HG03342 (cell line): ENCODE measurements at regions not wholly inside any gene's neighbourhood (a gene's known extent, or its start where the extent isn't known, plus 50 kb on each side); places are given as distances from the start of the nearest gene placed in this dataset.
"Not testable (repeated sequence)": the region's sequence is repeated elsewhere in the genome, so short reads cannot be mapped to it uniquely, and the experiment has no call there.

Source experiments
- ATAC-seq: cut with Tn5 transposase; IDR thresholded peaks from one replicate; pipeline ENCODE4 v1.9.1; 2021; ENCODE audit warnings: mild to moderate bottlenecking, moderate library complexity; ENCODE audit not compliant: unreplicated experiment

GRCh38 chr21:28489821-28490350, 502.8 kb downstream of the LTN1 start:
- ATAC-seq = no peak

GRCh38 chr21:28489162-28489561, 503.5 kb downstream of the LTN1 start:
- no peak for ATAC-seq

GRCh38 chr21:28487455-28488070, 505.1 kb downstream of the LTN1 start:
- no peak for ATAC-seq

GRCh38 chr21:28485301-28486022, 507.2 kb downstream of the LTN1 start:
- no peak for ATAC-seq

- no peak for ATAC-seq
Measured at GRCh38 chr21:28483301-28484035, 509.2 kb downstream of the LTN1 start.

- no peak for ATAC-seq
Measured at GRCh38 chr21:28482657-28483056, 510.0 kb downstream of the LTN1 start.

- ATAC-seq = no peak
Measured at GRCh38 chr21:28480470-28480869, 512.2 kb downstream of the LTN1 start.

GRCh38 chr21:28473530-28474220, 519.0 kb downstream of the LTN1 start:
- ATAC-seq = no peak

- ATAC-seq = not testable (repeated sequence)
Measured at GRCh38 chr21:28472543-28472942, 520.1 kb downstream of the LTN1 start.

GRCh38 chr21:28464988-28465387, 527.7 kb downstream of the LTN1 start:
- no peak for ATAC-seq

- ATAC-seq = no peak
Measured at GRCh38 chr21:28464095-28464494, 528.6 kb downstream of the LTN1 start.

- no peak for ATAC-seq
Measured at GRCh38 chr21:28459193-28459592, 533.5 kb downstream of the LTN1 start.

- no peak for ATAC-seq
Measured at GRCh38 chr21:28458446-28458845, 534.2 kb downstream of the LTN1 start.

GRCh38 chr21:28455253-28455600, 537.5 kb downstream of the LTN1 start:
- ATAC-seq = no peak

GRCh38 chr21:28454564-28455252, 538.0 kb downstream of the LTN1 start:
- no peak for ATAC-seq

- no peak for ATAC-seq
Measured at GRCh38 chr21:28447462-28447861, 545.2 kb downstream of the LTN1 start.

GRCh38 chr21:28445141-28445830, 547.4 kb downstream of the LTN1 start:
- no peak for ATAC-seq

GRCh38 chr21:28444557-28444956, 548.1 kb downstream of the LTN1 start:
- no peak for ATAC-seq

- ATAC-seq = no peak
Measured at GRCh38 chr21:28444111-28444510, 548.6 kb downstream of the LTN1 start.

GRCh38 chr21:28442624-28443023, 550.1 kb downstream of the LTN1 start:
- no peak for ATAC-seq
